Bronchial epithelial cell (primary cell): ENCODE measurements at regions not wholly inside any gene's neighbourhood (a gene's known extent, or its start where the extent isn't known, plus 50 kb on each side); places are given as distances from the start of the nearest gene placed in this dataset.
A peak's percentile ranks its signal among the peaks of the same experiment; 100 is the strongest.

Source experiments
- DNase-seq: peaks from one replicate; pipeline ENCODE4 v3.0.0-alpha.2; 2010; ENCODE audit warnings: low read depth
- FAIRE-seq: peaks from 2 replicates; lab custom pipeline; 2011; peaks lifted over from hg19 to GRCh38; lab: Jason Lieb, UNC
- H3K27me3 ChIP-seq: 2 replicates; pipeline ENCODE4 v1.5.1; 2011; ENCODE audit warnings: low read length; ENCODE audit not compliant: control insufficient read depth, insufficient read depth
- H3K36me3 ChIP-seq: 2 replicates; pipeline ENCODE4 v1.5.1; 2011; ENCODE audit warnings: low read length; ENCODE audit not compliant: control insufficient read depth, insufficient read depth
- H3K4me3 ChIP-seq: 2 replicates; pipeline ENCODE4 v1.5.1; 2011; ENCODE audit warnings: mild to moderate bottlenecking, low read depth, low read length, control low read depth
- CTCF ChIP-seq: IDR thresholded peaks from 2 replicates; pipeline ENCODE4 v1.5.1; 2011; ENCODE audit warnings: mild to moderate bottlenecking, moderate library complexity, low read length, control low read depth, inconsistent platforms; ENCODE audit not compliant: insufficient read depth, severe bottlenecking

GRCh38 chr14:86961106-86961716 lies 1031.8 kb downstream of the GALC start:
- H3K36me3 ChIP-seq, result no peaks in the 10 kb centered on the region
- H3K4me3 ChIP-seq, result no peak overlapping the region
- peak; percentile 16 for TF ChIP-seq CTCF
- DNase-seq (peak; percentile 8), FAIRE-seq (no peak)
- H3K27me3 ChIP-seq, result no peaks in the 10 kb centered on the region

- Histone ChIP-seq H3K36me3 (no peaks in the 10 kb centered on the region), H3K27me3 (no peaks in the 10 kb centered on the region), H3K4me3 (no peak overlapping the region)
- DNase-seq (no peak), FAIRE-seq (no peak)
- no peak for TF ChIP-seq CTCF
Measured at GRCh38 chr14:86955771-86956354, 1037.1 kb downstream of the GALC start.

- H3K4me3 ChIP-seq, result no peak overlapping the region
- TF ChIP-seq CTCF, result no peak
- no peak for DNase-seq
- no peaks in the 10 kb centered on the region for H3K27me3 ChIP-seq
- no peak for FAIRE-seq
- no peaks in the 10 kb centered on the region for H3K36me3 ChIP-seq
Measured at GRCh38 chr14:86954623-86955022, 1038.4 kb downstream of the GALC start.

- Histone ChIP-seq H3K36me3 (no peaks in the 10 kb centered on the region), H3K27me3 (no peaks in the 10 kb centered on the region), H3K4me3 (no peak overlapping the region)
- DNase-seq (no peak), FAIRE-seq (no peak)
- TF ChIP-seq CTCF, result no peak
Measured at GRCh38 chr14:86946446-86946845, 1046.5 kb downstream of the GALC start.

- TF ChIP-seq CTCF, result no peak
- H3K36me3 ChIP-seq, result no peaks in the 10 kb centered on the region
- no peak for FAIRE-seq
- no peak overlapping the region for H3K4me3 ChIP-seq
- no peak for DNase-seq
- no peaks in the 10 kb centered on the region for H3K27me3 ChIP-seq
Measured at GRCh38 chr14:86944434-86944833, 1048.5 kb downstream of the GALC start.
